ENCODE measurements at regions not wholly inside any gene's neighbourhood (a gene's known extent, or its start where the extent isn't known, plus 50 kb on each side); places are given as distances from the start of the nearest gene placed in this dataset.
"Not testable (repeated sequence)": the region's sequence is repeated elsewhere in the genome, so short reads cannot be mapped to it uniquely, and the experiment has no call there.

DNA sequence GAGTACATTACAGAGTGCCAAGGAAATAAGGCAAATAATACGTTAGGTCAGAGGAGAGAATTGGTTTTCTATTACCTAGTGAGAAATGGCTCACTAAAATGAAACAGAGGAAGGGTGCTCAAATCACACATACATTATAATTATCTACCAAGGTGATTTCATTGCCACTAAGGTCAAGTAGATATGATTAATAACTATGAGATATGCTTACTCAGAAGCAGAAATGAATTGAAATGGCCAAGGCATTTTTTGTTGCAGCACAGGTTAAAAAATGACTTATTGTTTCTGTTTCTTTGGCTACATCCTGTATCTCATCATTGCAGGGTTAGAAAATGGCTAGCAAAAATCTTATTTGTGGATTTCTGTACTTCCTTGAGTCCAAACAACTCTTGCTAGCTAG, 154.5 kb upstream of the GORAB start:
- DNase-seq (ENCODE audit: low spot score), result no peak

GRCh38 chr1:170377896-170378634, 153.9 kb upstream of the GORAB start:
- DNase-seq (ENCODE audit: low spot score), result no peak

GRCh38 chr1:170385750-170386149, 146.2 kb upstream of the GORAB start:
- DNase-seq (ENCODE audit: low spot score), result no peak

DNA sequence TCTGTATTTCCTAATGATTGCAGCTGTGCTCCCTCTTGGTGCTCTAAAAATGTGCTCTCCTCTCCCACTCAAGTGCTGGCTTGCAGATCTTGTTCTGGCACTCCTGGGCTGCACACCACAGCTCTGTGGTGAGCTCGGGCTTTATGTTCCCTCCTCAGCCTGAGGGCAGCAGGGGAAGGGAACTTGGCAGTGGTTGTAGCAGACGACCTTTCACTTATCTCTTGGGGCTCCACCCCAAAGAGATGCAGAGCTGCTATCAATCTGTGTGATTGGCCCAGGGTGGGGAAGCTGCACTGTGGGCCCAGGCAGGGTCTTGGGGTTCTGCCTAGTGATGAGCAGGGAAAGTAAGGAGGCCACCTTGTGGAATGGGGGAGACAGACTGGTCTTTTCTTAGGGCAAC, 143.5 kb upstream of the GORAB start:
- no peak for DNase-seq (ENCODE audit: low spot score)

DNA sequence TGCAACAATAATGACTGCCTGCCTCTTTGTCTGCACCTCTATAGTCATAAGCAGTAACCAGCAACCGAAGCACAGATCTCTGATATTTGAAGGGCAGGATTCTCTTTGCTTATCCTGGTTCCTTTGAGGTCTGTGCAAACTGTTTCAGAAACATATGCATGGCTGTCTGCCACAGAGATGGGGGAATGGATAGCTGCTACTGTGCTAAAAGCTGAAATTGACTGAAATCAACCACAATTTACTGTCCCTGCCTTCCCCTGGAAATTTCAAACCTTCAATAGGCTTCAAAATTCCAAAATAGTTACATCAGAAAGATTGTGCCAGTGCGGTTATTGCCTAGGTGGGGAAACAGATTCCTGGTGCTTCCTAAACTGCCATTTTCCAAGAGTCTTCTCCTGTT, 136.8 kb upstream of the GORAB start:
- DNase-seq (ENCODE audit: low spot score), result no peak

- DNase-seq (ENCODE audit: low spot score), result no peak
These were observed 134.9 kb upstream of the GORAB start for GRCh38 chr1:170397061-170397460.

GRCh38 chr1:170402476-170403311, 129.3 kb upstream of the GORAB start:
- no peak for DNase-seq (ENCODE audit: low spot score)

GRCh38 chr1:170407138-170407537, 124.8 kb upstream of the GORAB start:
- no peak for DNase-seq (ENCODE audit: low spot score)

- no peak for DNase-seq (ENCODE audit: low spot score)
These were observed 124.4 kb upstream of the GORAB start for GRCh38 chr1:170407581-170407980.

DNA sequence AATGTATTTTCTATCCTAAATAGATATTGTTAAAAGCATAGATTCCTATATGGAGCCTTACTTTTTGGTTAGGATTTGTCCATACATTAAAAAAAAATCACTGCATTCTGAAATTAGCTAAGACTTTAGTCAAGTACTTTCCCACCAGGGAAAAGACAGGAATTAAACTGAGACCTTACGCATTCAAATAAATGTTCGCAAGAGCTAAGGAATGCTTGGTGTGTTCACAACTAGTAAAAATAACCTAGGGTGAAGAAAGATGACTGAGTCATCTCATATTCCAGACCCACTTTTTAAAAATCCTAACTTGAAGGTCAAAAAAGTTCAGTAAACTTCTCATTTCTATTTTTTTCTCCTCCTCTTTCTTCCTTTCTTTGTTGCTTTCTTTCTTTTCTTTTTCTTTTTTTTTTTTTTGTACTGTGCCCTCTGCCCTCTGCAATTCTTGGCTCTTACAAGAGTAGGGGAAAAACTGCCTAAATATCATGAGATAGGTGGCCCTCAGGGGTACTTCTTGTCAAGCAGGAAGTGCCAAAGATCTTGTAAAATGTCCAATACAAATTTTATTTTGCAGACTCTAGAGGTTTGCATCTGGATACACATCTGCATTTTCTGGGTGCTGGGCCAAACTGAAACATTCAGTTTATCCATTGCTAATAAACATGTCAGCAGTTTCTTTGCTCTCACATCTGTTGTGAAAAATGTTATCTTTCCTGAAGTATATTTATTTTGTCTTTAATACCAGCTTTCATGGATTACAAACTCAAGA, 121.4 kb upstream of the GORAB start:
- DNase-seq (ENCODE audit: low spot score), result peak; percentile 45

- peak; percentile 34 for DNase-seq (ENCODE audit: low spot score)
These were observed 116.8 kb upstream of the GORAB start for GRCh38 chr1:170414989-170415709.

DNA sequence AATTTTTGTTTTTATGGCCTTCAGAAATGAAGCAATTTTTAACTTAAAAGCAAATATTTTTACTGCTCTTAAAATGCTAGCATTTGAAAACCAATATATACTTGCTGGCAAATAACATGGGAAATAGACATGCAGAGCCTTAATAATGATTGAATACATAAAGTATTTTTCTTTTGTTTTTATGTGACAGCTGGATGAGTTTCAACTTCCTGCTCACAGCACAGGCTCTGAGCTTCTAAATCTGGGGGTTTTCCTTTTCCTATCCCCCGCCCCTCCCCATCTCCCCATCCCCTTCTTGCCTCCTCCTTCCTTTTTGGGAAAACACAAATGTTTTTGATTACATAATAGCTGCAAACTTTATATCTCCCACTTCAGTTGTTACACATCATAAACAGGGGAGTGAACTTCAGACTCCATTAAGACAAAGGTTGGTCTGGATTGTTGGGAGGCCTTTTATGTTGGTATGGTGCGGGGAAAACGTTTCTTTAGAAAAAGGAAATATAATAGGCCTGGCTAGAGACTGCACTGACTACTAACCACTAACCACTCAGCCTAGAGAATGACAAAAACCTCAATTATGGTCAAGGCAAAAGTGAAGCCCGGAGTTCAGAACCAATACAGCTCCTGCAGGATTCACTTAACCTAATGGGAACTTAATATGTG, 116.1 kb upstream of the GORAB start:
- no peak for DNase-seq (ENCODE audit: low spot score)

GRCh38 chr1:170424346-170424745, 107.6 kb upstream of the GORAB start:
- DNase-seq (ENCODE audit: low spot score), result peak; percentile 24

DNA sequence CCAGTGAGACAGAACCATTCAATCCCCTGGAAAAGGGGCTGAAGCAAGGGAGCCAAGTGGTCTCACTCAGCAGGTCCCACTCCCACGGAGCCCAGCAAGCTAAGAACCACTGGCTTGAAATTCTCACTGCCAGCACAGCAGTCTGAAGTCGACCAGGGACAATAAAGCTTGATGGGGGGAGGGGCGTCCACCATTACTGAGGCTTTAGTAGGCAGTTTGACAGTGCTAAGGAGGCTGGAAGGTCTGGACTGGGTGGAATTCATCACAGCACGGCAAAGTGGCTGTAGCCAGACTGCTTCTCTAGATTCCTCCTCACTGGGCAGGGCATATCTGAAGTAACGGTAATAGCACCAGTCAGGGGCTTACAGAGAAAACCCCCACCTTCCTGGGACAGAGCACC, 105.4 kb upstream of the GORAB start:
- DNase-seq (ENCODE audit: low spot score), result no peak

DNA sequence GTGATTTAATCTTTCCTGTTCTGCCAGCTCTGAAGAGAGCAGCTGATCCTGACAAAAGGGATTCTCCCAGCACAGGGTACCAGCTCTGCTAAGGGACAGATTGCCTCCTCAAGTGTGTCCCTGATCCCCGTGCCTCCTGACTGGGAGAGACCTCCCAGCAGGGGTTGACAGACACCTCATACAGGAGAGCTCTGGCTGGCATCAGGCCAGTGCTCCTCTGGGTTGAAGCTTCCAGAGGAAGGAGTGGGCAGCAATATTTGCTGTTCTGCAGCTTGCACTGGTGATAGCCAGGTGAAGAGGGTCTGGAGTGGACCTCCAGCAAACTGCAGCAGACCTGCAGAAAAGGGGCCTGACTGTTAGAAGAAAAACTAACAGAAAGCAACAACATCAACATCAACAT, 105.0 kb upstream of the GORAB start:
- DNase-seq (ENCODE audit: low spot score), result not testable (repeated sequence)

GRCh38 chr1:170436928-170437327, 95.0 kb upstream of the GORAB start:
- no peak for DNase-seq (ENCODE audit: low spot score)

- peak; percentile 33 for DNase-seq (ENCODE audit: low spot score)
These were observed 86.9 kb upstream of the GORAB start for GRCh38 chr1:170445096-170445495.

DNA sequence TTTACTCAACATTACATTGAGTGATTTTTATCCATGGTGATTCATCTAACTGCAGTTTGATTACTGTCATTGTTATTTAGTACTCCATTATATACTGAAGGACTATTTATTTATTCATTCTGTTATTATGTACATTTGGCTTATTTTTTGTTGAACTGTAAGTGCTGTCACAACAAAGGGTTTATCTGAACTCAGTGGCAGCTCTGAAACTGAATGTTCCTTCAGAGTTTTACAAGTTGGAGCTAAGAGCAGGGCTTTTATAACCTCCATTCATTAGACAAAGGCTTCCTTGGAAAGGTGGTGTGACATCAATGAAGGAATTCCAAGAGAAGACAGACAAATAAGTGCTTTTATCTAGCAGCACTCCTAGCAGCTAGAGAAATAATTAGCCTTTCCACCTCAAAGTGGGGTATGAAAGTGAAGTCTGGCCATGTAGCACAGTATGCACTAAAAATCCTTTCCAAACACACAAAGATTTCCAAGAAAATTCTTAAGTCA, 83.3 kb upstream of the GORAB start:
- no peak for DNase-seq (ENCODE audit: low spot score)

GRCh38 chr1:170457325-170458050, 74.5 kb upstream of the GORAB start:
- DNase-seq (ENCODE audit: low spot score), result not testable (repeated sequence)

GRCh38 chr1:170460001-170460400, 72.0 kb upstream of the GORAB start:
- DNase-seq (ENCODE audit: low spot score), result no peak

Measured in AG08396 (cell line).